MM.1S (cell line): ENCODE measurements at regions not wholly inside any gene's neighbourhood (a gene's known extent, or its start where the extent isn't known, plus 50 kb on each side); places are given as distances from the start of the nearest gene placed in this dataset.

Source experiments
- CTCF ChIP-seq: fragments of 300-600 bp; sonication (generic); IDR thresholded peaks from 2 replicates; pipeline ENCODE4 v1.5.1; 2016; ENCODE audit warnings: antibody characterized with exemption, low read length, mixed read lengths
- EZH2 ChIP-seq: fragments of 300-600 bp; sonication (generic); optimal IDR thresholded peaks from 2 replicates; pipeline ENCODE3; 2017; ENCODE audit warnings: low read depth, mild to moderate bottlenecking, antibody characterized with exemption, low read length, mixed read lengths

GRCh38 chr14:61877768-61878167 is 115.5 kb downstream of the SNAPC1 start:
- TF ChIP-seq CTCF (no peak), EZH2 (no peak)
